ENCODE measurements at regions not wholly inside any gene's neighbourhood (a gene's known extent, or its start where the extent isn't known, plus 50 kb on each side); places are given as distances from the start of the nearest gene placed in this dataset.
"Not testable (repeated sequence)": the region's sequence is repeated elsewhere in the genome, so short reads cannot be mapped to it uniquely, and the experiment has no call there.

GRCh38 chr10:47681638-47681990 lies 81.8 kb downstream of the SYT15B start:
- not testable (repeated sequence) for TF ChIP-seq CTCF (IDR thresholded peaks at IDR 0.05 in 4 of 5, conservative IDR thresholded peaks at IDR 0.05 in 1 of 5); POLR2A (IDR thresholded peaks at IDR 0.05)
